ENCODE measurements at regions not wholly inside any gene's neighbourhood (a gene's known extent, or its start where the extent isn't known, plus 50 kb on each side); places are given as distances from the start of the nearest gene placed in this dataset.

- no peak for TF ChIP-seq ARNTL (CRISPR knock-in tag; IDR thresholded peaks at IDR 0.05; ENCODE audit: borderline replicate concordance, low read depth)
- TF ChIP-seq CREB5 (CRISPR knock-in tag; IDR thresholded peaks at IDR 0.05; ENCODE audit: low read depth), result no peak
Observed at GRCh38 chr1:164905869-164906268, 346.9 kb downstream of the PBX1 start.
